Esophagus squamous epithelium (tissue), 5 donors: ENCODE measurements at regions not wholly inside any gene's neighbourhood (a gene's known extent, or its start where the extent isn't known, plus 50 kb on each side); places are given as distances from the start of the nearest gene placed in this dataset.

Experiments used
- DNase-seq: peaks from one replicate; lab custom pipeline; 2025; lab: John Stamatoyannopoulos, UW
- H3K27ac ChIP-seq, 4 donors: fragments of 200-600 bp; sonication (generic); one replicate each; pipeline ENCODE4 v1.5.1; 2016 to 2019; ENCODE audit warnings: mild to moderate bottlenecking in 1 of 4
- H3K27me3 ChIP-seq, 4 donors: fragments of 200-600 bp; sonication (generic); 1 replicate in 3 of 4; 2 replicates in 1 of 4; pipeline versions ENCODE4 v1.5.1 to v1.6.0; 2017 to 2021; ENCODE audit warnings: antibody characterized with exemption in 1 of 4
- H3K36me3 ChIP-seq, 3 donors: fragments of 200-600 bp; sonication (generic); one replicate each; pipeline ENCODE4 v1.5.1; 2016 to 2019
- H3K4me1 ChIP-seq, 3 donors: fragments of 200-600 bp; sonication (generic); one replicate each; pipeline ENCODE4 v1.5.1; 2017 to 2019
- H3K4me3 ChIP-seq, 4 donors: fragments of 200-600 bp; sonication (generic); 1 replicate in 3 of 4; 2 replicates in 1 of 4; pipeline ENCODE4 v1.5.1; 2016 to 2019; ENCODE audit warnings: mild to moderate bottlenecking in 2 of 4, moderate library complexity in 1 of 4
- H3K9me3 ChIP-seq, 3 donors: fragments of 200-600 bp; sonication (generic); one replicate each; pipeline ENCODE4 v1.5.1; 2016 to 2019
- POLR2A ChIP-seq, 4 donors: fragments of 450-650 bp; IDR thresholded peaks; one replicate each; pipeline ENCODE4 v1.6.1; 2017; ENCODE audit warnings: antibody characterized with exemption in 4 of 4, mild to moderate bottlenecking in 4 of 4, moderate library complexity in 3 of 4
- WGBS, 2 donors: methylation state at CpG; one replicate each; pipeline ENCODE4 v1.1.5; 2018; 5-methylcytosine and 5-hydroxymethylcytosine counted together
- intact Hi-C: fragments of 100-400 bp; cut with DNase I; formaldehyde crosslinking; loops from one replicate; pipeline ENCODE4 v1.15.0; 2022
- TF ChIP-seq, protein P1 (sequence below), 6 experiments: fragments of 450-650 bp in 4 of 6; fragments of 200-600 bp in 2 of 6; sonication (generic) in 2 of 6; IDR thresholded peaks; one replicate each; pipeline ENCODE4 v1.5.1; 2016 to 2019; ENCODE audit warnings: antibody characterized with exemption in 6 of 6, mild to moderate bottlenecking in 4 of 6, moderate library complexity in 4 of 6
- donor health status: DM: yes; HTN: yes; CAD: no.

DNA sequence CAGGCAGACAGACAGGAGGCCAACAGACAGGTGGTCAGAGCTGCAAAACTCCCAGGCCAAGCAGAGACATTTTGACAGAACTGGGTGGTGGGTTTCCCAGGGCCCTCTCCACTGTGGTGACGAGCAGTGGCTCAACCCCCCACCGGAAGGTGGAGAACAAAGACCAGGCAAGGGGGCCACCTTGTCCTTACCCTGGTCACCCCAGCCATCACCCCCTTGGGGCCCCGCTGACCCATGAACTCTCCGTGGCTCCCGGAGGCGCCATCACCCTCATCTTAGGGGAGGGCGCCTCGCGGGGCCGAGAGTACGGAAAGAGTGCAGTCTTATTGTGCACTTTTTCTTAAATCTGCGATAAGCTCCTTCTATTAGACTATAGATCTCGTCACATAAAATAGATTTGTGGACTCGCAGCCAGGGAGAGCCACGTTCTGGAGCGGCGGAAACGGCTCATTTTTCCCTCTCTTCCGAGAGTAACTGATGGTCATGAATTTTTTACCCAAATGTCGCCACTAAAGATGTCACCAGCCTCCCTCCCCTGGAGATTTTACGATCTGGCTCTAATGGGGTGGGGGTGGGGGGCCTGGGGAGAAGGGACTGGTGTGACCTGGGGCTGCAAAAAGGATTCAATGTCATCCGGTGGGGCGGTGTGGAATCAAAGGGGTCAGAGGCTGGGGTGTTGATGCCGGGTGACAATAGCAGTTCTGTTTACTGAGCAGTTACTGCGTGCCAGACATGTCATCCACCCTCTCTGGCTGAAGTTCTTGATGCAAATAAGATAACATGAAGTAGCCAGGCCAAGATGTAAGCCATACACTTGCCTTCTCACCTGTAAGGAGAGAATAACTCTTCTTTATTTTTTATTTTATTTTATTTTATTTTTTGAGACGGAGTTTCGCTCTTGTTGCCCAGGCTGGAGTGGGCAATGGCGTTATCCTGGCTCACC is 71.1 kb upstream of the MYL10 start:
- Histone ChIP-seq H3K27me3 (peaks cover 0 to 40% (median 0%) of the 10 kb centered on the region in 4 donors), H3K4me1 (no peaks in the 10 kb centered on the region), H3K36me3 (no peaks in the 10 kb centered on the region), H3K9me3 (no peaks in the 10 kb centered on the region), H3K27ac (no peak overlapping the region), H3K4me3 (no peak overlapping the region)
- 66 to 75% methylated on average over 18 to 19 of the region's 28 CpGs for WGBS, 2 donors
- TF ChIP-seq, protein P1, sequence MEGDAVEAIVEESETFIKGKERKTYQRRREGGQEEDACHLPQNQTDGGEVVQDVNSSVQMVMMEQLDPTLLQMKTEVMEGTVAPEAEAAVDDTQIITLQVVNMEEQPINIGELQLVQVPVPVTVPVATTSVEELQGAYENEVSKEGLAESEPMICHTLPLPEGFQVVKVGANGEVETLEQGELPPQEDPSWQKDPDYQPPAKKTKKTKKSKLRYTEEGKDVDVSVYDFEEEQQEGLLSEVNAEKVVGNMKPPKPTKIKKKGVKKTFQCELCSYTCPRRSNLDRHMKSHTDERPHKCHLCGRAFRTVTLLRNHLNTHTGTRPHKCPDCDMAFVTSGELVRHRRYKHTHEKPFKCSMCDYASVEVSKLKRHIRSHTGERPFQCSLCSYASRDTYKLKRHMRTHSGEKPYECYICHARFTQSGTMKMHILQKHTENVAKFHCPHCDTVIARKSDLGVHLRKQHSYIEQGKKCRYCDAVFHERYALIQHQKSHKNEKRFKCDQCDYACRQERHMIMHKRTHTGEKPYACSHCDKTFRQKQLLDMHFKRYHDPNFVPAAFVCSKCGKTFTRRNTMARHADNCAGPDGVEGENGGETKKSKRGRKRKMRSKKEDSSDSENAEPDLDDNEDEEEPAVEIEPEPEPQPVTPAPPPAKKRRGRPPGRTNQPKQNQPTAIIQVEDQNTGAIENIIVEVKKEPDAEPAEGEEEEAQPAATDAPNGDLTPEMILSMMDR (IDR thresholded peaks at IDR 0.05), result no peak
- TF ChIP-seq POLR2A (IDR thresholded peaks at IDR 0.05), result no peak
- no peak for DNase-seq
- intact Hi-C loops, result no loop called here

DNA sequence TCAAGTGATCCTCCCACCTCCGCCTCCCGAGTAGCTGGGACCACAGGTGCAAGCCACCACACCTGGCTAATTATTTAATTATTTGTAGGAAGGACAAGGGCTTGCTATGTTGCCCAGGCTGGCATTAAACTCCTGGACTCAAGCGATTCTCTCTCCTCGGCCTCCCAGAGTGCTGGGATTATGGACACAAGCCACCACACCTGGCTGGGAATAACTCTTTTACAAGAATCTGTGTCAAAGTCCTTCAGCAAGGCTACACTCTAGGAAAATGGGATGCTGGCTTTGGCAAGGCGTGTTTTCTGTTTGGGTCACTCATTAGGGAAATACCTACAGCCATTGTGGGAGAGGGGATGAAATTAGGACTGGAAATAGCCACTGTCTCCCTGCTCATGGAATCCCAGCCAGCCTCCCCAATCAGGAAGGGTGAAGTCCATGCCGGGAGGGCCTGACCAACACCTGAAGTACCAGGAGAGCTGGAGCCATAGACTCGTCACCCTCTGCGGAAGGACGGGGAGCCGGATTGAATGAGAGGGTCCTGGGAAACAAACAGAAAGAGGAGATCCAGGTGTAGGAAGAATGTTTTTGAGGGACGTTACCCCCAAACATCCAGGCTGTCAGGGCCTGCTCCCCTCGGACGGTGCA is 72.2 kb upstream of the MYL10 start:
- no peak for TF ChIP-seq POLR2A (IDR thresholded peaks at IDR 0.05)
- TF ChIP-seq, protein P1 (IDR thresholded peaks at IDR 0.05), result no peak
- H3K4me3 ChIP-seq, result no peak overlapping the region
- no peak overlapping the region for H3K27ac ChIP-seq
- H3K9me3 ChIP-seq, result no peaks in the 10 kb centered on the region
- no peak for DNase-seq
- WGBS, 2 donors, result 83 to 90% methylated on average over 7 to 13 of the region's 13 CpGs
- intact Hi-C loops, result no loop called here
- no peaks in the 10 kb centered on the region for H3K36me3 ChIP-seq
- peaks cover 0 to 40% (median 0%) of the 10 kb centered on the region in 4 donors for H3K27me3 ChIP-seq
- H3K4me1 ChIP-seq, result no peaks in the 10 kb centered on the region

DNA sequence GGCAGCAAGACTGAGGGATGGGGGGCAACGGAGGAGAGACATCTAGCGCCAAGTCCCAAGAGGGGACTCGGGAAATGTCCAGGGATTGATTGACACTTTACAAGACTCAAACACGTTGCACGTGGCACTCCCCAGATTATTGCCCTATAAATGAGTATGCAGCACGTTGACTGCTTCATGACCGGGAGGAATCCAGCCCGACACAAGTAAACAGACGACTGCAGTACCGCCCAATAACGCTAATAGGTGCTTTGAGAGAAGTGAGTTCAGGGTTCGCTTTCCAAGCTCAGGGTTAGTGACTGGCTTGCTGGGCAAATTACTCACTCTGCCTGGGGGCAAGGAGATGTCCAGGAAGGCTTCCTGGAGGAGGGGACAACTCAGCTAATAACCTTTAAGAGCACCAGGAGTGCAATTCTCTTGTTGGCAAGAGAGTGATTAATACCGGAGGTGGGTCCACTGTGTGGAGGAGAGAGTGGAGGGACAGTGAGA is 73.3 kb upstream of the MYL10 start:
- TF ChIP-seq, protein P1 (IDR thresholded peaks at IDR 0.05), result peak in 1 of 6 experiments; percentile 49
- no peak for TF ChIP-seq POLR2A (IDR thresholded peaks at IDR 0.05)
- H3K4me3 ChIP-seq, result no peak overlapping the region
- WGBS, 2 donors, result 41 to 42% methylated on average over 10 to 13 of the region's 13 CpGs
- no peaks in the 10 kb centered on the region for H3K36me3 ChIP-seq
- H3K4me1 ChIP-seq, result peaks cover 0 to 8% (median 7%) of the 10 kb centered on the region in 3 donors
- no peaks in the 10 kb centered on the region for H3K9me3 ChIP-seq
- H3K27ac ChIP-seq, result no peak overlapping the region
- no peak for DNase-seq
- H3K27me3 ChIP-seq, result peaks cover 0 to 30% (median 0%) of the 10 kb centered on the region in 4 donors
- intact Hi-C loops, result no loop called here

DNA sequence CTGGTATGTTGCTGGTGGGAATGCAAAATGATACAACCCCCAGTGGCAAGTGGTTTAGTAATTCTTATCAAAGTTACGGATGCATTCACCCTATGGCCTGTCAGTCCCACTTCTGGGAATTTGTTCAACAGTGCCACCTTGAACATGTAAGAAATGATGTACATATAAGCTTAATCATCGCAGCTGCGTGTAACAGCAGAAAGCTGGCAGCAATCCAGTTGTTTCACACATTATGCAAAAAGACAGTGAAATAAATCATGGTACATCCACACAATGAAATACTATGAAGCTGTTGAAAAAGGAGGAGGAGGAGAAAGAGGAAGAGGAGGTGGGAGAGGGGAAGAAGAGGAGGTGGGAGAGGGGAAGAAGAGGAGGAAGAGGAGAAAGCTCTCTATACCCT is 76.2 kb upstream of the MYL10 start:
- H3K36me3 ChIP-seq, result no peaks in the 10 kb centered on the region
- peaks cover 0 to 21% (median 7%) of the 10 kb centered on the region in 3 donors for H3K4me1 ChIP-seq
- H3K9me3 ChIP-seq, result no peaks in the 10 kb centered on the region
- no peak for TF ChIP-seq POLR2A (IDR thresholded peaks at IDR 0.05)
- TF ChIP-seq, protein P1 (IDR thresholded peaks at IDR 0.05), result no peak
- 22 to 38% methylated on average over 3 of the region's 3 CpGs for WGBS, 2 donors
- no peak overlapping the region for H3K4me3 ChIP-seq
- no peak overlapping the region for H3K27ac ChIP-seq
- peaks cover 0 to under 1% (median 0%) of the 10 kb centered on the region in 4 donors for H3K27me3 ChIP-seq
- intact Hi-C loops, result no loop called here
- no peak for DNase-seq

DNA sequence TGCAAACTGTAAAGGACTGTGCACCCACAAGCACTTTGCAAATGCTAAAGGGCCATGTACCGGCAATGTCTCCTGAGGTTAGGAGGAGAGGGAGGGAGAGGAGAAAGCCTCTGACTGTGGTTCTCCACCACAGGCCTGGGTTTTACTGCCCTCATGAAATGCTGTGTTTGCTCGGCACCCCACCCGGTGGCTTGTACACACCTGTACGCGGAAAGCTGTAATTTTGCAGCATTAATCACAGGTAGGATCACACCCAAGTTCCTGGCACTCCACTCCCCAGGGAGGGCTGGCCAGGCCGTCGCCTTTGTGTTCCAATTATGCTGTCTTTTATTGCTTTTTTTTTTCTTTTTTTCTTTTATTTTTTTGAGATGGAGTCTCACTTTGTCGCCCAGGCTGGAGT is 78.5 kb upstream of the MYL10 start:
- H3K36me3 ChIP-seq, result no peaks in the 10 kb centered on the region
- TF ChIP-seq, protein P1 (IDR thresholded peaks at IDR 0.05), result no peak
- TF ChIP-seq POLR2A (IDR thresholded peaks at IDR 0.05), result no peak
- peaks cover 0 to 21% (median 7%) of the 10 kb centered on the region in 3 donors for H3K4me1 ChIP-seq
- DNase-seq, result no peak
- H3K27me3 ChIP-seq, result no peaks in the 10 kb centered on the region
- H3K4me3 ChIP-seq, result no peak overlapping the region
- peak overlapping the region in 3 of 4 donors; percentile 10 to 54 (median 37) for H3K27ac ChIP-seq
- 52 to 53% methylated on average over 8 of the region's 8 CpGs for WGBS, 2 donors
- no peaks in the 10 kb centered on the region for H3K9me3 ChIP-seq
- intact Hi-C loops, result no loop called here
